ENCODE measurements at regions not wholly inside any gene's neighbourhood (a gene's known extent, or its start where the extent isn't known, plus 50 kb on each side); places are given as distances from the start of the nearest gene placed in this dataset.

DNA sequence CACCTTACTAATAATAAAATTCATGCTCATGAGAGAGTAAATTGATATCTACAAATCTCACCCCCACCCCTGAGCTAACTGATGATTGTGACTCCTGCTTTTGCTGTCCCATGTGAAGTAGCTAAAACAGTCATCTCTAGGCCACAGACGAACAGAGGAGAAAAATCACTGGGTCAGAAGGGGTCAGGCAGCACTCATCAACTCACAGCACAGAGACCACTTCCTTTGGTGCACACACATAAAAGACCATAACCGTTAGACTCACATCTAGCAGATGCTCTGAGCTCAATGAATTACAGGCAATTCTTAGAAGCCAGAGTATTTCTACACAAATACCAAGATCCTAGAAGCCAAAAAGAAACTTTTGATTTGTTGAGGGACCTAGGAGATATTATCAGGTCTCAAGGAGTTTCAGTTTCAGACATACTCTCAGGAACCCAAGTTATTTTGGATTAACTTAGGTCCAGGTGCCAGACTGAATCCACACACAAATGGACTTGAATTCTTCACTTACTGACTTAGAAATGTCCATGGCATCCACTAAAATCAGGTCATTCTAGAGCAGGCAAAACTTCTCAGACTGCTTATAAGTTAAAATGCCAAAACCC is 65.0 kb upstream of the TES start:
- no peak for DNase-seq (ENCODE audit: low spot score)

DNA sequence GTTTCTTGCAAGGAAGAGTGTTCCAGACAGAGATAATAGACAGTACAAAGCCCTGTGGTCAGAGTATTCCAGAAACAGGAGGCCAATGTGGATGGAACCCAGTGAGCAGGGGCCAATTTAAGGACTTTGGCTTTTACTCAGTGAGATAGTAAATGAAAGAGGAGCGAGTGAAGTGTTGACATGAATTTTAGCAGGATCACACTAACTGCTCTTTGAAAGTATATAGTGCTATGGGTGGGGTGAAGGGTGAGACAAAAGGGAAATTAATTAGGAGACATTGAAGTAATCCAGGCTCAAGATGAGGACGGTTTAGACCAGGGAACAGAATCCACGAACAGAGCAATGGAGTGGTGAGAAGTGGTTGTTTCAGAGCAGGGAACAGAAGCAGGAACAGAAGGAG is 62.2 kb upstream of the TES start:
- DNase-seq (ENCODE audit: low spot score), result no peak

DNA sequence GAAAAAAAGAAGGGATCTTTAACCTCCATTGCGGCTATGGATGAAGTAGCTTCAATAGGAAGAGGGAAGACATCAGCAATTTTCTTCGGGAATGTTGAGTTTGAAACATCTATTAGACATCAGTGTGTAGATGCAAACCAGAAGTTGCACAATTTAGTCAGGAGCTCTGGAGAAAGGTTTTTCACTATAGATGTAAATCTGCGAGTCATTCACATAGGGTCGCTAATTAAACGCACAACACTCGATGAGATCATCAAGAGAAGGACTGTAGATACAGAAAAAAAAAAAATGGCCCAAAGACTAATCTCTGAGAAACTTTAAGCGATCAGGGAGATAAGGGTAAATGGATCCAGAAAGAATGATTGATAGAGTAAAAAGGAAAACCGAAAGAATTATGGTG is 61.7 kb upstream of the TES start:
- DNase-seq (ENCODE audit: low spot score), result no peak

DNA sequence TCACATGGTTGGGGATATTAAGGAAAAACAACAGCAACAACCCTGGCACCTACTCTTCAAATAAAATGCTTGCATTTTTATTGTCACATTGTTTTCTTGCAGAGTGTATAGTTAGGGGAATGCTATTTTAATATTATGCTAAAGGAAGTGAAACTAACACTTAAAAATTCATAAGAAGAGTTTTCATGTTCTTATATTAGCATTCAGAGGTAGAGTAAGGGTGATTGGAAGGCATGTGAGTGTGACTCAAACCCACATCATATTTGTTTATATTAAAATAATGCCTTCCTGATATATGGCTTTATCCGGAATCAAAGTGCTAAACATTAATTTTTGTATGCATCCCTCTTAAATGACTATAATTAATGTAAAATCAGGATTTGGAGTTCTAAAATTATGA is 59.8 kb upstream of the TES start:
- no peak for DNase-seq (ENCODE audit: low spot score)

DNA sequence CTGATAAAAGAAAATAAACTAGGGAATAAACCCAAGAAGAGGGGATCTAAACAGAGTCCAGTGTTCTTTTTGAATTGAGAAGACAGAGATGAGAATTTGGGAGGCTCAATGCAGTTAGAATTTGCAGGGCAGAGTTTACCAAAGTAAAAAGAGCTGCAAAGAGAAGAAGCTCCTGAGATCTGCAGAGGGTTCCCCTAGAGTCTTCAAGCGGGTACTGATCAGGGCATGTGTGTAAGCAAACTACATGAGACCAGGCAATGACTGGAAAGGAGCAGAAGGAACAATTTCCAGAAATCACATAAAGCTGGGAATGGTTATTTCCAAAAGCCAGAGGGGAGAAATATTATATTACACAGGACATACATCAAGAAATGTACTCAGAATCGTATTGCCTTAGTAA is 58.1 kb upstream of the TES start:
- DNase-seq (ENCODE audit: low spot score), result no peak

DNA sequence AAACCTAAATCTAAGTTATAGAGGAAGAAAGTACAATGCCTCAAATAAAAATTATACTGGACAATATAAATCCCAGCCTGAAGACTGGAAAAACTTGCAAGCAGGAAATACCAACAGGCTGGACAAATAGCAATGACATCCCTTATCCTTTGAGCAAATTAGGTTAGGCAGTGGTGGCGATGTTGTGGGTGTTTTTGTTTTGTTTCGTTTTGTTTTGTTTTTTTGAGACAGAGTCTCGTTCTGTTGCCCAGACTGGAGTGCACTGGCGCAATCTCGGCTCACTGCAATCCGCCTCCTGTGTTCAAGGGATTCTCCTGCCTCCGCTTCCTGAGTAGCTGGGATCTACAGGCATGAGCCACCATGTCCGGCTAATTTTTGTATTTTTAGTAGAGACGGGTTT is 57.3 kb upstream of the TES start:
- DNase-seq (ENCODE audit: low spot score), result no peak

DNA sequence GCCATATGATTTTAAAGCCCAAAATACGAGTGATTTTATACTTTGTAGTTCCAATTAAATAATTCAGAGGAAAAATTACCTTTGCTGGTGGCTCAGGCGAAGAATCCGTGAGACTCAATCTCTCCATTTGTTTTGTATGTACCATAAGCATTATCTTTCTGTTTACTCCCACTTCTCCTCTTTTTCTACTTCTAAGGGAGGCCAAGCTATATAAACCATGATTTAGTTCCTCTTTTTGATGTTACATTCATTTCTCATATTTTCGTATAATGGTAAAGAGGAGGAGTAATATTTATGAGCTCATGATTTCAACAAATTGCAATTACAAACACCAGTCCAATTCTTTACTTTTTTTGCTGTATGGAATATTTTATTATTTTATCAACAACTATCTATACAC is 50.6 kb upstream of the TES start:
- no peak for DNase-seq (ENCODE audit: low spot score)

All from pons (tissue), 1 donor.